OCI-LY1 (cell line): ENCODE measurements at regions not wholly inside any gene's neighbourhood (a gene's known extent, or its start where the extent isn't known, plus 50 kb on each side); places are given as distances from the start of the nearest gene placed in this dataset.

ENCODE experiments used
- H2AFZ ChIP-seq: fragments of 200-600 bp; sonication (generic), shearing (Covaris generic); 2 replicates; pipeline ENCODE4 v1.6.0; 2014; ENCODE audit warnings: antibody characterized with exemption, mild to moderate bottlenecking, low read length
- H3F3A ChIP-seq: fragments of 200-600 bp; sonication (generic), shearing (Covaris generic); 2 replicates; pipeline ENCODE4 v1.6.0; 2014; ENCODE audit warnings: mild to moderate bottlenecking, antibody characterized with exemption, low read length, moderate library complexity; ENCODE audit not compliant: insufficient read depth
- H3K27ac ChIP-seq: fragments of 200-600 bp; sonication (generic); 2 replicates; pipeline ENCODE4 v1.5.1; 2014; ENCODE audit warnings: low read length, mixed run types, mild to moderate bottlenecking, low read depth; ENCODE audit not compliant: poor library complexity, severe bottlenecking
- H3K27me3 ChIP-seq: fragments of 200-600 bp; sonication (generic); 2 replicates; pipeline ENCODE4 v1.6.0; 2014; ENCODE audit warnings: antibody characterized with exemption, mild to moderate bottlenecking, low read length, moderate library complexity; ENCODE audit not compliant: insufficient read depth
- H3K36me3 ChIP-seq: fragments of 200-600 bp; sonication (generic); 2 replicates; pipeline ENCODE4 v1.6.1; 2014; ENCODE audit warnings: mild to moderate bottlenecking, antibody characterized with exemption, low read length, moderate library complexity, mixed read lengths; ENCODE audit not compliant: insufficient read depth
- H3K4me1 ChIP-seq: fragments of 200-600 bp; sonication (generic); 2 replicates; pipeline ENCODE4 v1.5.1; 2014; ENCODE audit warnings: mild to moderate bottlenecking, low read length, moderate library complexity; ENCODE audit not compliant: insufficient read depth, severe bottlenecking
- H3K4me2 ChIP-seq: fragments of 200-600 bp; sonication (generic), shearing (Covaris generic); 2 replicates; pipeline ENCODE4 v1.6.1; 2014; ENCODE audit warnings: low read length
- H3K4me3 ChIP-seq: fragments of 200-600 bp; sonication (generic); 2 replicates; pipeline ENCODE4 v1.5.1; 2014; ENCODE audit warnings: low read length, low read depth, mild to moderate bottlenecking, mixed read lengths; ENCODE audit not compliant: poor library complexity, severe bottlenecking
- H3K79me2 ChIP-seq: fragments of 200-600 bp; shearing (Covaris generic); 2 replicates; pipeline ENCODE4 v1.6.1; 2016; ENCODE audit warnings: mixed run types, low read length, mixed read lengths; ENCODE audit not compliant: insufficient read depth
- H3K9ac ChIP-seq: fragments of 200-600 bp; sonication (generic), shearing (Covaris generic); 2 replicates; pipeline ENCODE4 v1.6.1; 2014; ENCODE audit warnings: mild to moderate bottlenecking, low read length, mixed read lengths
- H3K9me2 ChIP-seq: fragments of 200-600 bp; sonication (generic), shearing (Covaris generic); 2 replicates; pipeline ENCODE4 v1.6.1; 2014; ENCODE audit warnings: low read depth, mild to moderate bottlenecking, low read length, mixed read lengths
- H3K9me3 ChIP-seq: fragments of 200-600 bp; shearing (Covaris generic); 2 replicates; pipeline ENCODE4 v1.6.1; 2014; ENCODE audit warnings: low read length, mixed read lengths
- H4K20me1 ChIP-seq: fragments of 200-600 bp; sonication (generic), shearing (Covaris generic); 2 replicates; pipeline ENCODE4 v1.6.0; 2016; ENCODE audit warnings: mild to moderate bottlenecking, low read length; ENCODE audit not compliant: insufficient read depth
- CTCF ChIP-seq: fragments of 200-600 bp; sonication (generic), shearing (Covaris generic); IDR thresholded peaks from 2 replicates; pipeline ENCODE4 v1.5.1; 2017; ENCODE audit warnings: mild to moderate bottlenecking, antibody characterized with exemption, low read length, moderate library complexity, mixed read lengths
- EZH2 ChIP-seq: fragments of 200-600 bp; sonication (generic), shearing (Covaris generic); IDR thresholded peaks from 2 replicates; pipeline ENCODE4 v1.8.0; 2017; ENCODE audit warnings: borderline replicate concordance, mixed run types, mild to moderate bottlenecking, antibody characterized with exemption, low read length, moderate library complexity, mixed read lengths

GRCh38 chr13:91211510-91211909 lies 136.0 kb upstream of the MIR17HG start:
- Histone ChIP-seq H3K4me2 (no peak overlapping the region), H3F3A (no peaks in the 10 kb centered on the region), H3K9ac (no peak overlapping the region), H3K79me2 (no peaks in the 10 kb centered on the region), H4K20me1 (no peaks in the 10 kb centered on the region), H3K9me3 (no peaks in the 10 kb centered on the region), H3K4me1 (no peaks in the 10 kb centered on the region), H3K4me3 (no peak overlapping the region), H3K27ac (no peak overlapping the region), H3K9me2 (no peaks in the 10 kb centered on the region), H3K27me3 (no peaks in the 10 kb centered on the region), H2AFZ (no peak overlapping the region), H3K36me3 (no peaks in the 10 kb centered on the region)
- TF ChIP-seq EZH2 (no peak), CTCF (no peak)

GRCh38 chr13:91212231-91212630 lies 135.3 kb upstream of the MIR17HG start:
- no peaks in the 10 kb centered on the region for H3K9me3 ChIP-seq
- no peaks in the 10 kb centered on the region for H3K9me2 ChIP-seq
- no peaks in the 10 kb centered on the region for H3K27me3 ChIP-seq
- no peaks in the 10 kb centered on the region for H4K20me1 ChIP-seq
- no peak overlapping the region for H3K4me3 ChIP-seq
- no peaks in the 10 kb centered on the region for H3K79me2 ChIP-seq
- no peaks in the 10 kb centered on the region for H3K4me1 ChIP-seq
- no peaks in the 10 kb centered on the region for H3F3A ChIP-seq
- H3K36me3 ChIP-seq = no peaks in the 10 kb centered on the region
- no peak overlapping the region for H3K9ac ChIP-seq
- TF ChIP-seq CTCF (no peak), EZH2 (no peak)
- H3K4me2 ChIP-seq = no peak overlapping the region
- no peak overlapping the region for H2AFZ ChIP-seq
- no peak overlapping the region for H3K27ac ChIP-seq

GRCh38 chr13:91214031-91214430 lies 133.5 kb upstream of the MIR17HG start:
- Histone ChIP-seq H3K36me3 (no peaks in the 10 kb centered on the region), H3K27me3 (no peaks in the 10 kb centered on the region), H3K27ac (no peak overlapping the region), H3K4me2 (no peak overlapping the region), H2AFZ (no peak overlapping the region), H3K9ac (no peak overlapping the region), H3K79me2 (no peaks in the 10 kb centered on the region), H3F3A (no peaks in the 10 kb centered on the region), H3K4me3 (no peak overlapping the region), H4K20me1 (no peaks in the 10 kb centered on the region), H3K9me3 (no peaks in the 10 kb centered on the region), H3K9me2 (no peaks in the 10 kb centered on the region), H3K4me1 (no peaks in the 10 kb centered on the region)
- TF ChIP-seq EZH2 (no peak), CTCF (no peak)
